Ishikawa (cell line): ENCODE measurements at regions not wholly inside any gene's neighbourhood (a gene's known extent, or its start where the extent isn't known, plus 50 kb on each side); places are given as distances from the start of the nearest gene placed in this dataset.

Experiments used
- CEBPB ChIP-seq: IDR thresholded peaks from 2 replicates; pipeline ENCODE4 v1.6.1; 2012
- CREB1 ChIP-seq: IDR thresholded peaks from 2 replicates; pipeline ENCODE4 v1.6.1; 2012; ENCODE audit warnings: low read depth
- EP300 ChIP-seq: IDR thresholded peaks from 2 replicates; pipeline ENCODE4 v1.6.1; 2012; ENCODE audit warnings: borderline replicate concordance
- FOXM1 ChIP-seq: IDR thresholded peaks from 2 replicates; pipeline ENCODE4 v1.6.1; 2012; ENCODE audit warnings: low read depth, borderline replicate concordance
- NFIC ChIP-seq: IDR thresholded peaks from 2 replicates; pipeline ENCODE4 v1.6.1; 2012
- RAD21 ChIP-seq: IDR thresholded peaks from 2 replicates; pipeline ENCODE4 v1.6.1; 2012; ENCODE audit warnings: low read depth
- REST ChIP-seq: IDR thresholded peaks from 2 replicates; pipeline ENCODE4 v1.6.1; 2012; ENCODE audit warnings: low read depth, mild to moderate bottlenecking
- TEAD4 ChIP-seq: IDR thresholded peaks from 2 replicates; pipeline ENCODE4 v1.6.1; 2012
- USF1 ChIP-seq: IDR thresholded peaks from 2 replicates; pipeline ENCODE4 v1.6.1; 2012
- ZBTB7A ChIP-seq: IDR thresholded peaks from 2 replicates; pipeline ENCODE4 v1.6.1; 2012; ENCODE audit warnings: low read depth

GRCh38 chr4:19776021-19776459 lies 475.7 kb upstream of the SLIT2 start:
- 0 out of 2 replicates have a peak, but pooled peaks have one; percentile 8 for TF ChIP-seq REST
- no peak for TF ChIP-seq ZBTB7A
- TF ChIP-seq TEAD4, result peak; percentile 96
- TF ChIP-seq RAD21, result peak; percentile 18; the same call in 1 of the 2 replicates
- peak; percentile 96 for TF ChIP-seq FOXM1
- peak; percentile 33; the same call in 1 of the 2 replicates for TF ChIP-seq CREB1
- peak; percentile 99 for TF ChIP-seq EP300
- TF ChIP-seq NFIC, result peak; percentile 97
- TF ChIP-seq CEBPB, result peak; percentile 71
- 0 out of 2 replicates have a peak, but pooled peaks have one; percentile 31 for TF ChIP-seq USF1
